HG02623 (cell line): ENCODE measurements at regions not wholly inside any gene's neighbourhood (a gene's known extent, or its start where the extent isn't known, plus 50 kb on each side); places are given as distances from the start of the nearest gene placed in this dataset.
"Not testable (repeated sequence)": the region's sequence is repeated elsewhere in the genome, so short reads cannot be mapped to it uniquely, and the experiment has no call there.

ENCODE experiments used
- ATAC-seq: cut with Tn5 transposase; IDR thresholded peaks from one replicate; pipeline ENCODE4 v1.9.1; 2021; ENCODE audit warnings: moderate library complexity; ENCODE audit not compliant: unreplicated experiment

GRCh38 chr3:17812328-17812727 is 69.9 kb upstream of the TBC1D5 start:
- not testable (repeated sequence) for ATAC-seq

GRCh38 chr3:17811646-17812045 is 69.2 kb upstream of the TBC1D5 start:
- ATAC-seq = no peak

GRCh38 chr3:17810759-17811158 is 68.3 kb upstream of the TBC1D5 start:
- ATAC-seq = no peak

GRCh38 chr3:17808994-17809393 is 66.6 kb upstream of the TBC1D5 start:
- no peak for ATAC-seq

- no peak for ATAC-seq
Observed at GRCh38 chr3:17806876-17807275, 64.4 kb upstream of the TBC1D5 start.

GRCh38 chr3:17806201-17806600 is 63.8 kb upstream of the TBC1D5 start:
- ATAC-seq = no peak

GRCh38 chr3:17805461-17805940 is 63.1 kb upstream of the TBC1D5 start:
- ATAC-seq = no peak

GRCh38 chr3:17802950-17803349 is 60.5 kb upstream of the TBC1D5 start:
- peak; percentile 62 for ATAC-seq

- no peak for ATAC-seq
Observed at GRCh38 chr3:17801131-17801530, 58.7 kb upstream of the TBC1D5 start.

- ATAC-seq = no peak
Observed at GRCh38 chr3:17800232-17800631, 57.8 kb upstream of the TBC1D5 start.

GRCh38 chr3:17799312-17799711 is 56.9 kb upstream of the TBC1D5 start:
- no peak for ATAC-seq

- ATAC-seq = no peak
Observed at GRCh38 chr3:17798000-17798399, 55.6 kb upstream of the TBC1D5 start.

GRCh38 chr3:17795711-17796110 is 53.3 kb upstream of the TBC1D5 start:
- ATAC-seq = no peak

GRCh38 chr3:17795280-17795679 is 52.8 kb upstream of the TBC1D5 start:
- no peak for ATAC-seq

GRCh38 chr3:17793542-17794195 is 51.2 kb upstream of the TBC1D5 start:
- no peak for ATAC-seq
